Vagina (tissue), 2 donors: ENCODE measurements at regions not wholly inside any gene's neighbourhood (a gene's known extent, or its start where the extent isn't known, plus 50 kb on each side); places are given as distances from the start of the nearest gene placed in this dataset.

ENCODE experiments used
- DNase-seq, 2 donors: peaks; one replicate each; pipeline ENCODE4 v3.0.0-alpha.2; 2017; ENCODE audit errors: extremely low spot score in 2 of 2
- H3K27ac ChIP-seq: fragments of 200-600 bp; sonication (generic); one replicate; pipeline ENCODE4 v1.5.1; 2019
- H3K27me3 ChIP-seq: fragments of 200-600 bp; sonication (generic); one replicate; pipeline ENCODE4 v1.5.1; 2019
- H3K36me3 ChIP-seq, 2 donors: fragments of 200-600 bp; sonication (generic); one replicate each; pipeline ENCODE4 v1.5.1; 2017 to 2019
- H3K4me1 ChIP-seq: fragments of 200-600 bp; sonication (generic); one replicate; pipeline ENCODE4 v1.5.1; 2019
- H3K4me3 ChIP-seq, 2 donors: fragments of 200-600 bp; sonication (generic); 1 replicate in 1 of 2; 2 replicates in 1 of 2; pipeline ENCODE4 v1.5.1; 2016 to 2019
- H3K9me3 ChIP-seq: fragments of 200-600 bp; sonication (generic); one replicate; pipeline ENCODE4 v1.5.1; 2019
- CTCF ChIP-seq, 3 experiments: fragments of 450-650 bp in 2 of 3; fragments of 200-600 bp in 1 of 3; sonication (generic) in 1 of 3; IDR thresholded peaks; one replicate each; pipeline ENCODE4 v1.5.1; 2017 to 2019; ENCODE audit warnings: antibody characterized with exemption in 3 of 3, mild to moderate bottlenecking in 2 of 3, moderate library complexity in 2 of 3
- POLR2A ChIP-seq, 2 donors: fragments of 450-650 bp; IDR thresholded peaks; one replicate each; pipeline ENCODE4 v1.6.1; 2017; ENCODE audit warnings: antibody characterized with exemption in 2 of 2, mild to moderate bottlenecking in 2 of 2, moderate library complexity in 2 of 2
- POLR2AphosphoS5 ChIP-seq, 2 donors: sonication (generic); formaldehyde crosslinking; IDR thresholded peaks; one replicate each; pipeline ENCODE4 v1.9.0; 2017; ENCODE audit warnings: antibody characterized with exemption in 2 of 2, mild to moderate bottlenecking in 2 of 2, low read depth in 1 of 2; ENCODE audit not compliant: insufficient read depth in 1 of 2
- intact Hi-C: fragments of 100-400 bp; cut with DNase I; formaldehyde crosslinking; loops from one replicate; pipeline ENCODE4 v1.15.1; 2023

GRCh38 chr5:125813221-125813974 lies 609.8 kb upstream of the GRAMD2B start:
- H3K9me3 ChIP-seq: no peaks in the 10 kb centered on the region
- no peaks in the 10 kb centered on the region for H3K27me3 ChIP-seq
- no peak overlapping the region for H3K27ac ChIP-seq
- no peak overlapping the region for H3K4me3 ChIP-seq
- DNase-seq: no peak
- TF ChIP-seq POLR2A (IDR thresholded peaks at IDR 0.05) (no peak), POLR2AphosphoS5 (IDR thresholded peaks at IDR 0.05; ENCODE audit: insufficient read depth in 1 of 2, low read depth in 1 of 2) (no peak), CTCF (IDR thresholded peaks at IDR 0.05) (no peak)
- H3K4me1 ChIP-seq: no peaks in the 10 kb centered on the region
- intact Hi-C loops: no loop called here
- H3K36me3 ChIP-seq: no peaks in the 10 kb centered on the region

- DNase-seq: no peak
- H3K4me1 ChIP-seq: no peaks in the 10 kb centered on the region
- no peak overlapping the region for H3K4me3 ChIP-seq
- H3K27ac ChIP-seq: no peak overlapping the region
- TF ChIP-seq POLR2AphosphoS5 (IDR thresholded peaks at IDR 0.05; ENCODE audit: insufficient read depth in 1 of 2, low read depth in 1 of 2): no peak
- no peak for TF ChIP-seq CTCF (IDR thresholded peaks at IDR 0.05)
- no peak for TF ChIP-seq POLR2A (IDR thresholded peaks at IDR 0.05)
- no peaks in the 10 kb centered on the region for H3K36me3 ChIP-seq
- H3K27me3 ChIP-seq: no peaks in the 10 kb centered on the region
- H3K9me3 ChIP-seq: no peaks in the 10 kb centered on the region
- intact Hi-C loops: no loop called here
These were observed 609.1 kb upstream of the GRAMD2B start for GRCh38 chr5:125814119-125814518.

- H3K27me3 ChIP-seq: no peaks in the 10 kb centered on the region
- no peak overlapping the region for H3K4me3 ChIP-seq
- H3K27ac ChIP-seq: no peak overlapping the region
- H3K4me1 ChIP-seq: no peaks in the 10 kb centered on the region
- H3K9me3 ChIP-seq: no peaks in the 10 kb centered on the region
- DNase-seq: no peak
- TF ChIP-seq POLR2A (IDR thresholded peaks at IDR 0.05) (no peak), CTCF (IDR thresholded peaks at IDR 0.05) (no peak), POLR2AphosphoS5 (IDR thresholded peaks at IDR 0.05; ENCODE audit: insufficient read depth in 1 of 2, low read depth in 1 of 2) (no peak)
- no peaks in the 10 kb centered on the region for H3K36me3 ChIP-seq
- intact Hi-C loops: loop anchor here (10.0 kb wide), 1 partner anchor 261 kb away; no protein-coding TSS in a partner anchor
These were observed 599.6 kb upstream of the GRAMD2B start for GRCh38 chr5:125823572-125823971.

GRCh38 chr5:125826214-125826613 lies 597.0 kb upstream of the GRAMD2B start:
- intact Hi-C loops: loop anchor here (10.0 kb wide), 1 partner anchor 259 kb away; no protein-coding TSS in a partner anchor
- no peak for DNase-seq
- no peaks in the 10 kb centered on the region for H3K36me3 ChIP-seq
- no peak overlapping the region for H3K4me3 ChIP-seq
- no peaks in the 10 kb centered on the region for H3K27me3 ChIP-seq
- no peaks in the 10 kb centered on the region for H3K4me1 ChIP-seq
- TF ChIP-seq POLR2AphosphoS5 (IDR thresholded peaks at IDR 0.05; ENCODE audit: insufficient read depth in 1 of 2, low read depth in 1 of 2) (no peak), POLR2A (IDR thresholded peaks at IDR 0.05) (no peak), CTCF (IDR thresholded peaks at IDR 0.05) (no peak)
- H3K9me3 ChIP-seq: no peaks in the 10 kb centered on the region
- H3K27ac ChIP-seq: no peak overlapping the region

GRCh38 chr5:125829349-125829748 lies 593.9 kb upstream of the GRAMD2B start:
- Histone ChIP-seq H3K4me3 (no peak overlapping the region), H3K4me1 (no peaks in the 10 kb centered on the region), H3K27me3 (no peaks in the 10 kb centered on the region), H3K27ac (no peak overlapping the region), H3K36me3 (no peaks in the 10 kb centered on the region), H3K9me3 (no peaks in the 10 kb centered on the region)
- DNase-seq: no peak
- intact Hi-C loops: loop anchor here (10.0 kb wide), 1 partner anchor 255 kb away; no protein-coding TSS in a partner anchor
- TF ChIP-seq POLR2AphosphoS5 (IDR thresholded peaks at IDR 0.05; ENCODE audit: insufficient read depth in 1 of 2, low read depth in 1 of 2): no peak
- TF ChIP-seq CTCF (IDR thresholded peaks at IDR 0.05): no peak
- TF ChIP-seq POLR2A (IDR thresholded peaks at IDR 0.05): no peak
